Skeletal muscle satellite cell (primary cell): ENCODE measurements at regions not wholly inside any gene's neighbourhood (a gene's known extent, or its start where the extent isn't known, plus 50 kb on each side); places are given as distances from the start of the nearest gene placed in this dataset.

Experiments used
- H3K27me3 ChIP-seq: 2 replicates; pipeline ENCODE4 v1.7.0; 2013; ENCODE audit warnings: low read length; ENCODE audit not compliant: control insufficient read depth, insufficient read depth
- H3K36me3 ChIP-seq: 2 replicates; pipeline ENCODE4 v1.7.0; 2013; ENCODE audit warnings: mild to moderate bottlenecking, control low read depth, low read length; ENCODE audit not compliant: insufficient read depth
- H3K4me1 ChIP-seq: 2 replicates; pipeline ENCODE4 v1.7.0; 2013; ENCODE audit warnings: low read length; ENCODE audit not compliant: control insufficient read depth, insufficient read depth
- H3K4me2 ChIP-seq: 2 replicates; pipeline ENCODE4 v1.7.0; 2013; ENCODE audit warnings: mild to moderate bottlenecking, low read length
- H3K4me3 ChIP-seq: 2 replicates; pipeline ENCODE4 v1.7.0; 2013; ENCODE audit warnings: low read length
- H3K9ac ChIP-seq: 2 replicates; pipeline ENCODE4 v1.7.0; 2013; ENCODE audit warnings: mild to moderate bottlenecking, low read depth, low read length, moderate library complexity
- H3K9me3 ChIP-seq: replicated peaks from 2 replicates; pipeline ENCODE4 v1.7.0; 2013; ENCODE audit warnings: mild to moderate bottlenecking, control low read depth, low read length

- no peak overlapping the region for H3K4me2 ChIP-seq
Measured at GRCh38 chr2:13091455-13091854, 374.7 kb downstream of the TRIB2 start.

GRCh38 chr2:13091861-13092378 is 375.2 kb downstream of the TRIB2 start:
- Histone ChIP-seq H3K27me3 (no peaks in the 10 kb centered on the region), H3K9ac (no peak overlapping the region), H3K4me2 (no peak overlapping the region), H3K4me3 (no peak overlapping the region), H3K4me1 (peaks cover 9% of the 10 kb centered on the region), H3K36me3 (no peaks in the 10 kb centered on the region), H3K9me3 (no peaks in the 10 kb centered on the region)

More at GRCh38 chr2:13091455-13091854, 374.7 kb downstream of the TRIB2 start:
- H3K4me3 ChIP-seq: no peak overlapping the region
- no peaks in the 10 kb centered on the region for H3K36me3 ChIP-seq
- H3K9ac ChIP-seq: no peak overlapping the region
- H3K27me3 ChIP-seq: no peaks in the 10 kb centered on the region
- H3K9me3 ChIP-seq: no peaks in the 10 kb centered on the region
- peaks cover 9% of the 10 kb centered on the region for H3K4me1 ChIP-seq

- no peak overlapping the region for H3K9ac ChIP-seq
- H3K9me3 ChIP-seq: no peaks in the 10 kb centered on the region
- H3K4me2 ChIP-seq: no peak overlapping the region
- peaks cover 9% of the 10 kb centered on the region for H3K4me1 ChIP-seq
- no peaks in the 10 kb centered on the region for H3K36me3 ChIP-seq
- no peak overlapping the region for H3K4me3 ChIP-seq
- H3K27me3 ChIP-seq: no peaks in the 10 kb centered on the region
Measured at GRCh38 chr2:13093416-13093991, 376.8 kb downstream of the TRIB2 start.

- no peaks in the 10 kb centered on the region for H3K36me3 ChIP-seq
- H3K4me1 ChIP-seq: no peaks in the 10 kb centered on the region
- no peak overlapping the region for H3K9ac ChIP-seq
- H3K4me2 ChIP-seq: no peak overlapping the region
- H3K27me3 ChIP-seq: no peaks in the 10 kb centered on the region
- H3K4me3 ChIP-seq: no peak overlapping the region
- H3K9me3 ChIP-seq: no peaks in the 10 kb centered on the region
Measured at GRCh38 chr2:13102397-13103063, 385.8 kb downstream of the TRIB2 start.

- Histone ChIP-seq H3K4me3 (no peak overlapping the region), H3K4me1 (no peaks in the 10 kb centered on the region), H3K4me2 (no peak overlapping the region), H3K36me3 (no peaks in the 10 kb centered on the region), H3K27me3 (no peaks in the 10 kb centered on the region), H3K9me3 (no peaks in the 10 kb centered on the region), H3K9ac (no peak overlapping the region)
Measured at GRCh38 chr2:13103151-13103550, 386.4 kb downstream of the TRIB2 start.

- no peaks in the 10 kb centered on the region for H3K36me3 ChIP-seq
- no peaks in the 10 kb centered on the region for H3K9me3 ChIP-seq
- H3K4me2 ChIP-seq: no peak overlapping the region
- H3K4me1 ChIP-seq: no peaks in the 10 kb centered on the region
- H3K9ac ChIP-seq: no peak overlapping the region
- no peaks in the 10 kb centered on the region for H3K27me3 ChIP-seq
- no peak overlapping the region for H3K4me3 ChIP-seq
Measured at GRCh38 chr2:13103778-13104493, 387.2 kb downstream of the TRIB2 start.

GRCh38 chr2:13104723-13105122 is 388.0 kb downstream of the TRIB2 start:
- Histone ChIP-seq H3K4me3 (no peak overlapping the region), H3K4me2 (no peak overlapping the region), H3K36me3 (no peaks in the 10 kb centered on the region), H3K4me1 (no peaks in the 10 kb centered on the region), H3K27me3 (no peaks in the 10 kb centered on the region), H3K9ac (no peak overlapping the region), H3K9me3 (no peaks in the 10 kb centered on the region)

GRCh38 chr2:13106302-13106701 is 389.6 kb downstream of the TRIB2 start:
- H3K4me3 ChIP-seq: no peak overlapping the region
- H3K4me1 ChIP-seq: no peaks in the 10 kb centered on the region
- no peaks in the 10 kb centered on the region for H3K36me3 ChIP-seq
- no peaks in the 10 kb centered on the region for H3K27me3 ChIP-seq
- H3K9ac ChIP-seq: no peak overlapping the region
- no peak overlapping the region for H3K4me2 ChIP-seq
- H3K9me3 ChIP-seq: no peaks in the 10 kb centered on the region

GRCh38 chr2:13109516-13109915 is 392.8 kb downstream of the TRIB2 start:
- Histone ChIP-seq H3K9me3 (no peaks in the 10 kb centered on the region), H3K4me3 (no peak overlapping the region), H3K4me2 (no peak overlapping the region), H3K27me3 (no peaks in the 10 kb centered on the region), H3K9ac (no peak overlapping the region), H3K36me3 (no peaks in the 10 kb centered on the region), H3K4me1 (no peaks in the 10 kb centered on the region)

- no peaks in the 10 kb centered on the region for H3K4me1 ChIP-seq
- H3K4me2 ChIP-seq: no peak overlapping the region
- no peaks in the 10 kb centered on the region for H3K9me3 ChIP-seq
- no peaks in the 10 kb centered on the region for H3K27me3 ChIP-seq
- H3K36me3 ChIP-seq: no peaks in the 10 kb centered on the region
- no peak overlapping the region for H3K9ac ChIP-seq
- H3K4me3 ChIP-seq: no peak overlapping the region
Measured at GRCh38 chr2:13110825-13111224, 394.1 kb downstream of the TRIB2 start.

- Histone ChIP-seq H3K4me3 (no peak overlapping the region), H3K27me3 (no peaks in the 10 kb centered on the region), H3K36me3 (no peaks in the 10 kb centered on the region), H3K4me2 (no peak overlapping the region), H3K4me1 (no peaks in the 10 kb centered on the region), H3K9me3 (no peaks in the 10 kb centered on the region), H3K9ac (no peak overlapping the region)
Measured at GRCh38 chr2:13113002-13113401, 396.3 kb downstream of the TRIB2 start.
